Mammary epithelial cell (primary cell): ENCODE measurements at regions not wholly inside any gene's neighbourhood (a gene's known extent, or its start where the extent isn't known, plus 50 kb on each side); places are given as distances from the start of the nearest gene placed in this dataset.

Source experiments
- EZH2 ChIP-seq: IDR thresholded peaks from 2 replicates; pipeline ENCODE4 v1.6.1; 2012; ENCODE audit warnings: low read length, inconsistent platforms, borderline replicate concordance
- TF ChIP-seq, protein P1 (sequence below), 2 donors: IDR thresholded peaks in 1 of 2; conservative IDR thresholded peaks in 1 of 2; 2 replicates each; pipeline ENCODE4 v1.5.1; 2011 to 2012; ENCODE audit warnings: inconsistent platforms in 2 of 2, low read length in 2 of 2, mild to moderate bottlenecking in 2 of 2, control low read depth in 1 of 2, low read depth in 1 of 2; ENCODE audit not compliant: insufficient read depth in 1 of 2; ENCODE audit errors: extremely low read depth in 1 of 2

DNA sequence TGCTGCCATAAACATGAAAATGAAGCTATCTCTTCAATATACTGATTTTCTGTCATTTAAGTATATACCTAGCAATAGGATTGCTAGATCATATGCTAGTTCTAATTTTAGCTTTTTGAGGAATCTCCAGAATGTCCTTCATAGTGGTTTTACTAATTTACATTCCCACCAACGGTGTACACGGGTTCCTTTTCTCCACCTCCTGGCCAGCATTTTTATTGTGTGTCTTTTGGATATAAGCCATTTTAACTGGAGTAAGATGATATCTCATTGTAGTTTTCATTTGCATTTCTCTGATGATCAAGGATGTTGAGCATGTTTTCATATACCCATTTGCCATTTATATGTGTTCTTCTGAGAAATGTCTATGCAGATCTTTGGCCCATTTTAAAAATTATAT is 446.5 kb downstream of the GABRG2 start:
- TF ChIP-seq, protein P1, sequence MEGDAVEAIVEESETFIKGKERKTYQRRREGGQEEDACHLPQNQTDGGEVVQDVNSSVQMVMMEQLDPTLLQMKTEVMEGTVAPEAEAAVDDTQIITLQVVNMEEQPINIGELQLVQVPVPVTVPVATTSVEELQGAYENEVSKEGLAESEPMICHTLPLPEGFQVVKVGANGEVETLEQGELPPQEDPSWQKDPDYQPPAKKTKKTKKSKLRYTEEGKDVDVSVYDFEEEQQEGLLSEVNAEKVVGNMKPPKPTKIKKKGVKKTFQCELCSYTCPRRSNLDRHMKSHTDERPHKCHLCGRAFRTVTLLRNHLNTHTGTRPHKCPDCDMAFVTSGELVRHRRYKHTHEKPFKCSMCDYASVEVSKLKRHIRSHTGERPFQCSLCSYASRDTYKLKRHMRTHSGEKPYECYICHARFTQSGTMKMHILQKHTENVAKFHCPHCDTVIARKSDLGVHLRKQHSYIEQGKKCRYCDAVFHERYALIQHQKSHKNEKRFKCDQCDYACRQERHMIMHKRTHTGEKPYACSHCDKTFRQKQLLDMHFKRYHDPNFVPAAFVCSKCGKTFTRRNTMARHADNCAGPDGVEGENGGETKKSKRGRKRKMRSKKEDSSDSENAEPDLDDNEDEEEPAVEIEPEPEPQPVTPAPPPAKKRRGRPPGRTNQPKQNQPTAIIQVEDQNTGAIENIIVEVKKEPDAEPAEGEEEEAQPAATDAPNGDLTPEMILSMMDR (conservative IDR thresholded peaks at IDR 0.05 in 1 of 2, IDR thresholded peaks at IDR 0.05 in 1 of 2; ENCODE audit: extremely low read depth in 1 of 2, insufficient read depth in 1 of 2, low read depth in 1 of 2, low read length in 2 of 2), result no peak
- no peak for TF ChIP-seq EZH2
